ENCODE measurements at regions not wholly inside any gene's neighbourhood (a gene's known extent, or its start where the extent isn't known, plus 50 kb on each side); places are given as distances from the start of the nearest gene placed in this dataset.

DNA sequence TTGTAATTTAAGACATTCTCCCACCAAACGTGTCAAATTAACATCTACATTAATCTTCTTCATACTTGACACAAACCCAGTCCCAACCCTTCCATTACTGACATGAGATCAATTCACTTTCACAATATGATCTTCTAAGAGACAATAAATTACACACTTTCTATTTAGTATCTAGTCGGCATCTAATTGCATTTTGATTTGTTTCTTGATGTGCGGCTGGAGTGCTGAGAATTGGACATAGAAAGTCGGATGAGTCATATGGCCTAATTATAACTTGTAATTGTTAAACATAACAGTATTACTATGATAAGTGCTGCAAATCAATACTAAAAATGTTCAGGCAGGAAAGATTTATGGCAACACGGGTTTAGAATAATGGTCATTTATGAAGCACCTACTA lies 78.4 kb upstream of the RORA start:
- H3K36me3 ChIP-seq (ENCODE audit: control insufficient read depth, insufficient read depth, low read length) = no peaks in the 10 kb centered on the region
- no peak for DNase-seq (ENCODE audit: low read depth)
- no peak overlapping the region for H3K4me3 ChIP-seq (ENCODE audit: low read depth, low read length)
- TF ChIP-seq, protein P1, sequence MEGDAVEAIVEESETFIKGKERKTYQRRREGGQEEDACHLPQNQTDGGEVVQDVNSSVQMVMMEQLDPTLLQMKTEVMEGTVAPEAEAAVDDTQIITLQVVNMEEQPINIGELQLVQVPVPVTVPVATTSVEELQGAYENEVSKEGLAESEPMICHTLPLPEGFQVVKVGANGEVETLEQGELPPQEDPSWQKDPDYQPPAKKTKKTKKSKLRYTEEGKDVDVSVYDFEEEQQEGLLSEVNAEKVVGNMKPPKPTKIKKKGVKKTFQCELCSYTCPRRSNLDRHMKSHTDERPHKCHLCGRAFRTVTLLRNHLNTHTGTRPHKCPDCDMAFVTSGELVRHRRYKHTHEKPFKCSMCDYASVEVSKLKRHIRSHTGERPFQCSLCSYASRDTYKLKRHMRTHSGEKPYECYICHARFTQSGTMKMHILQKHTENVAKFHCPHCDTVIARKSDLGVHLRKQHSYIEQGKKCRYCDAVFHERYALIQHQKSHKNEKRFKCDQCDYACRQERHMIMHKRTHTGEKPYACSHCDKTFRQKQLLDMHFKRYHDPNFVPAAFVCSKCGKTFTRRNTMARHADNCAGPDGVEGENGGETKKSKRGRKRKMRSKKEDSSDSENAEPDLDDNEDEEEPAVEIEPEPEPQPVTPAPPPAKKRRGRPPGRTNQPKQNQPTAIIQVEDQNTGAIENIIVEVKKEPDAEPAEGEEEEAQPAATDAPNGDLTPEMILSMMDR (IDR thresholded peaks at IDR 0.05; ENCODE audit: insufficient read depth, low read length, poor library complexity, severe bottlenecking) = no peak
- peaks cover 2% of the 10 kb centered on the region for H3K27me3 ChIP-seq (ENCODE audit: control insufficient read depth, insufficient read depth, low read length)

DNA sequence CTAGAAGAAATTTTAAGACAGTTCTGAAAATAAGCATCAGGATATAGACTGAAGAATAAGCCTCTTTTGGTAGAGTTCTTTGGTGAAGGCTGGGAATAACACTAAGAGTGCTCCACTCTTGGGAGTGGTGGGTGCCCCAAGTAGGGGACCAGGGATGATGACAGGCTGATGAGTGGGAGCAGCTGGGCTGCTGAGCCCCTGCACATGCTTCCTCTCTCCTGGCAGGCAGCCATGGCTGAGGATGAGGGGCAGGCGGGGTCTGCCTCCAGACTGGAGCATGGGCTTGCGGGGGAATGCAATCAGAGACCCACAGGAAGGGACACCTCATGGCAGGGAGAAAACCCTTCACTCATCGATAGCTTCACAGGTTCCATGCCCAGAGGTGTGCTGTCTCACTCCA lies 72.6 kb upstream of the RORA start:
- no peak for DNase-seq (ENCODE audit: low read depth)
- no peak overlapping the region for H3K4me3 ChIP-seq (ENCODE audit: low read depth, low read length)
- H3K27me3 ChIP-seq (ENCODE audit: control insufficient read depth, insufficient read depth, low read length) = no peaks in the 10 kb centered on the region
- H3K36me3 ChIP-seq (ENCODE audit: control insufficient read depth, insufficient read depth, low read length) = no peaks in the 10 kb centered on the region
- TF ChIP-seq, protein P1 (IDR thresholded peaks at IDR 0.05; ENCODE audit: insufficient read depth, low read length, poor library complexity, severe bottlenecking) = no peak

DNA sequence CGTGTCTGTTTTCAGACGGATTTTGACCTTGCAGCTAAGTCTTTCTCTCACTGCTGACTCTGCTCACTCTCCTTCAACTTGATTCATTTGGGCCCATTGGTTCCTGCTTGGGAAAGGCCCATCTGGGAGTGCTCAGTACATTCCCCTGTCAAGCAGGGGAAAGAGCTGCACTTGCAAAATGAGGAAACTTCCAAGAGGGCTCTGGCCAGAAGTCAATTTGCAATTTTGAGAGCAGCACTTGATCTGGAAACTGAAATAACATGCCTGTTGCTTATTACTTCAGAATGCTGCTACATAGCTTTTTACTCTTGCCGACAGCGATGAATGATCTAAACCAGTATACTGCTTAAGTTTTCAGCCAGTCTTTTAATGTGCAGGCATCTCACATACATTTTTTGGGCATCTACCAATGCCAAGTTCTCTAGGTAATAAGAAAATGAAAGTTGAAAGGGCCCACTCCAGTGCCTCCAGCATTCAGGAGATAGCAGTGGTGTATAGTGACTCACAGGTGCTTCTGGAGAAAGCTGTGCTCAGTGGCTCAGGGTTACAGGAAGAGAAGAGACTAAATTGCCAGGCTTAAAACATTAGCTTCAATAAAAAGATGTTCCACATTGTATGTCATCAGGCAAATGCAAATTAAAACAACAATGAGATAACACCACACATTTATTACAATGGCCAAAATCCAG lies 70.1 kb upstream of the RORA start:
- TF ChIP-seq, protein P1 (IDR thresholded peaks at IDR 0.05; ENCODE audit: insufficient read depth, low read length, poor library complexity, severe bottlenecking) = no peak
- no peaks in the 10 kb centered on the region for H3K36me3 ChIP-seq (ENCODE audit: control insufficient read depth, insufficient read depth, low read length)
- no peak overlapping the region for H3K4me3 ChIP-seq (ENCODE audit: low read depth, low read length)
- no peak for DNase-seq (ENCODE audit: low read depth)
- no peaks in the 10 kb centered on the region for H3K27me3 ChIP-seq (ENCODE audit: control insufficient read depth, insufficient read depth, low read length)

DNA sequence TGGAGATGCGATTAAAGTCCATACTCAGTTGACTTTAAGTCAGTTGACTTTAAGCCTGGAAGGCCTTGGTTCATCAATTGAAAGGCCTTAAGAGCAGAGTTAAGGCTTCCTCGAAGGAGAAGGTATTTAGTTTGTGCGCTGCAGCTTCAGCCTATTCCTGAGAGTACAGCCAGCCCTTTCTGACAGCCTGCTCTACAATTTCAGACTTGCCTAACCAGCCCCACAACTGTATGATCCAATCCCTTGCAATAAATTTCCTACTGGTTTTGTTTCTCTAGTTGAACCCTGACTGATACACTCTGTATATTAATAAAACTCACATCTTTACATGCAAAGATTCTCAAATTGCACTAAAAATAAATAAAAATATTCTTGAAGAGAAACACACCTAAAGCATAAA lies 66.1 kb upstream of the RORA start:
- no peaks in the 10 kb centered on the region for H3K36me3 ChIP-seq (ENCODE audit: control insufficient read depth, insufficient read depth, low read length)
- H3K27me3 ChIP-seq (ENCODE audit: control insufficient read depth, insufficient read depth, low read length) = no peaks in the 10 kb centered on the region
- no peak for DNase-seq (ENCODE audit: low read depth)
- TF ChIP-seq, protein P1 (IDR thresholded peaks at IDR 0.05; ENCODE audit: insufficient read depth, low read length, poor library complexity, severe bottlenecking) = no peak
- no peak overlapping the region for H3K4me3 ChIP-seq (ENCODE audit: low read depth, low read length)

DNA sequence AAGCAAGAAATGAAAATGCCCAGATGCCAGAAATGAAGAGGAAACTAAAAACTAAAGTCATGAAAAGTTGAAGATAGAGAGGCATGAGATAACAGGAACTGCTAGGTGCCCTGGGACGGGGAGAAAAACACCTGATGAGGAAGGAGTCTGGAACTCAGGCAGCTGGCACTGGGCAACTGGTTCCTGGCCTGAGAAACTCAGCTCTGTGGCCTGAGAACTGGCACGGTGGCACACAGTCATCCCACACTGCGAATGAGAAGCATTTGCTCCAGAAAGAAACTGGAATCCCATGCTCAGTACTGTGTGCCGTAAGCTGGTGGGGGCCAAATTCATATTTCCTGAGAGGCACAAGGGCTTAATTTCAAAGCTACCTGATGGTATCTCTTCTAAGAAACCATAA lies 53.6 kb upstream of the RORA start:
- Histone ChIP-seq H3K36me3 (ENCODE audit: control insufficient read depth, insufficient read depth, low read length) (no peaks in the 10 kb centered on the region), H3K4me3 (ENCODE audit: low read depth, low read length) (no peak overlapping the region), H3K27me3 (ENCODE audit: control insufficient read depth, insufficient read depth, low read length) (peaks cover 2% of the 10 kb centered on the region)
- no peak for DNase-seq (ENCODE audit: low read depth)
- TF ChIP-seq, protein P1 (IDR thresholded peaks at IDR 0.05; ENCODE audit: insufficient read depth, low read length, poor library complexity, severe bottlenecking) = no peak

DNA sequence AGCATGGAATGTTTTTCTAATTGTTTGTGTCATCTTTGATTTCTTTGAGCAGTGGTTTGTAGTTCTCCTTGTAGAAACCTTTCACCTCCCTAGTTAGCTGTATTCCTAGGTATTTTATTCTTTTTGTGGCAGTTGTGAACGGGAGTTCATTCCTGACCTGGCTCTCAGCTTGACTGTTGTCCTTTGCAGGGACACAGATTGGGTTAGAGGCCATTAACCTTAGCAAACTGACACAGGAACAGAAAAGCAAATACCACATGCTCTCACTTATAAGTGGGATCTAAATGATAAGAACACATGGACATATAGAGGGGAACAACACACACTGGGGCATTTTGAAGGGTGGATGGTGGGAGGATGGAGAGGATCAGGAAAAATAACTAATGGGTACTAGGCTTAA lies 52.2 kb upstream of the RORA start:
- no peak overlapping the region for H3K4me3 ChIP-seq (ENCODE audit: low read depth, low read length)
- no peak for DNase-seq (ENCODE audit: low read depth)
- TF ChIP-seq, protein P1 (IDR thresholded peaks at IDR 0.05; ENCODE audit: insufficient read depth, low read length, poor library complexity, severe bottlenecking) = no peak
- no peaks in the 10 kb centered on the region for H3K36me3 ChIP-seq (ENCODE audit: control insufficient read depth, insufficient read depth, low read length)
- H3K27me3 ChIP-seq (ENCODE audit: control insufficient read depth, insufficient read depth, low read length) = peaks cover 2% of the 10 kb centered on the region

Measured in kidney epithelial cell (primary cell).